NCI-H748 (cell line): ENCODE measurements at regions not wholly inside any gene's neighbourhood (a gene's known extent, or its start where the extent isn't known, plus 50 kb on each side); places are given as distances from the start of the nearest gene placed in this dataset.

Source experiments
- DNase-seq: peaks from one replicate; lab custom pipeline; 2025; ENCODE audit not compliant: unreplicated experiment; lab: John Stamatoyannopoulos, UW

DNA sequence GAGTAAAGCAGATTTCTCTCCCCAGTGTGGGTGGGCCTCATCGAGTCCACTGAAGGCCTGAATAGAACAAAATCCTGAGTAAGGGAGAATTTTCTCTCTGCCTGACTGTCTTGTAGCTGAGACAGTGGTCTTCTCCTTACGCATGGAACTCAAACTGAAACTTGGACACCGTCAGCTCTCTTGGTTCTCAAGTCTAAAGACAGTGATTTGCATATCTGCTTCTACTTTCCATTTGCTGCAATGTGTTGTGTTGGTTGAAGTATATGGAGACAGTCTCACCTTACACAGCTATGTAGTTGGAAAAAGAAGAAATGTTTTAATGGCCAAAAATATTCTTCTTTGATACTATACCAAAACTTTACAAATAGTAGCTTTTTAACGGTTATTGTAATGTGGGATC, 160.2 kb upstream of the LMNTD1 start:
- DNase-seq: no peak

DNA sequence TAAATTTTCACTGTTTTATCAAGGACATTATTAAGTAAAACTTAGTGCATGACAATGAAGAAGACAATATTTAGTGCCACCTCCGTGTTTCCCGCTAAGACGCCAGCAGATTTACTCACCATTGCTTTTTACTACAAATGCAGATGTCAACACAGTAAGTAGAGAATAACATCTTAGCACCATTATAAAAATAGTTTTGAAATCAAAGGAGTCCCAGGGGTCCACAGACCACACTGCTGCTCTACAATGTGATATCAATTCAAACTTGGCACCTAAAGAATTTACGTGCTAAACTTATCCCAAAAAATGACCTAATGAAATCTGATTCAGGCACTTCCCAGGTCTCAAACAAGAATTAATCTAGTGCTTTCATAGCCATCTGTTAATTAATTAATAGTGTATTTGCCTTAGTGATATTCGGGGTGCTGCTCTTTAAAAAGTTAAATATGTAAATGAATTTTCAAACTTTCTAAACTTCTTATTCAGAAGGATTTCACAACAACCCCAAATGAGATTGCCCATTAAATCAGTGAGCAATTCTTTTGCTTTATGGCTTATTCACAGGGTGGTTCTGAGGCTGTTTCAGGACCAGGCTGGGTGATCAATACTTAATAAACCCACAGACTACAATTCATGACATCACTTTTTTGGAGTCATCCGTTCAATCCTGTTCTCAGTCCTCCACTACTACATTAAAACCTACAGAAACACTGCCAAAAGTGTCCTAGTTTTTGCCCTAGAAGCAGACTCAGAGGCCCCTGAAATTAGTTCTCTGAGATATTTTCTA, 161.3 kb upstream of the LMNTD1 start:
- no peak for DNase-seq

DNA sequence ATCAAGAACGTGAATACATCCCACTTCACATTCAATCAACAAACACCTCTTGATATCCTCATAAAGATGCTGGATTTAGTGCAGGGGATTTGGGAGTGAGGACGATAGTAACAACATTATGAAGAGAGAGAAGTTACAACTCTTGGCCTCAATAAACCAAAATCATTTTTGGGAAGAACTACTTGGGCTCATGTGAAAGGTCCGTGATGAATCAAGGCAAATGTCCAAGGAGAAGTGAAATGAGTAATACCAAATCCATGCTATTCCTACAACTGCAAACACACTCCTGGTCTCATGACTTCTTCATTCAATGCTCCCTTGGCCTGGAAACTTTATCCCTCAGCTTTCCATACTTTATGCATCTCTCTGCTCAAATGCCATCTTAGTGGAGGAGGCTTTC, 162.0 kb upstream of the LMNTD1 start:
- no peak for DNase-seq

DNA sequence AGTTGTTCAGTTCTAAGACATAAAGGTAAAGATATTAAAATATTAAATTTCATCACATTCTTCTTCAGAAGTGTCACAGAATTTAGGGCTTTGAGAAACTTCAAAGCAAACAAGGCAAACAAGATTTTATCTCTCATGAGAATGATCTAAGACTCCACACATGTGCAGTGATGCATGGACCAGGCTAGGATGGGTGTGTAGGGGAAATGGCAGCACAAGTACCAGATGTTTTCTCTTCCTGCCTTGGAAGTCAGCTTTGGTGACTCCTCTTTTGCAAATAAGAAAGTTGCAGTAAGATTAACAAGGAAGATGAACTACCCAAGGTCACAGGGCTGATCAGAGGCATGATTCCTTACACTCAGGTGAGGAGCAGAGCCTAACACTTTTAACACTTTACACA, 163.8 kb upstream of the LMNTD1 start:
- no peak for DNase-seq

DNA sequence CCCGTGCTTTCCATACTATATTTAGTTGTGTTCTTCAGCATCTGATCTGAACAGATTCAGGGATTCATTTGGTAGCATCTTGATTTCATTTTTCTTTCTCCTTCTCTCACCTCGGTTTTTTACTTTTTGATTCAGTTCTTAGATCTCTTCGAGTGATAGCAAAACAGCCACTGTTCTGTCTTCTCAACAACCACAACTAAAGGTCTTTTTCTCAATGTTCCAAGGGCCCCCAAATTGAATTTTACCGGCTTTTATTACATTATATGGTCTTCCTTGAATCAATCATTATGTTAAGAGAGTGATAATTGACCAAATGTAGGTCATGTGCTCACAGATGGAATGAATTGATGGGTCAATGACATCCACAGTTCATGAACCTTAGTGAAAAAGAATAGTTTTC, 164.5 kb upstream of the LMNTD1 start:
- no peak for DNase-seq

DNA sequence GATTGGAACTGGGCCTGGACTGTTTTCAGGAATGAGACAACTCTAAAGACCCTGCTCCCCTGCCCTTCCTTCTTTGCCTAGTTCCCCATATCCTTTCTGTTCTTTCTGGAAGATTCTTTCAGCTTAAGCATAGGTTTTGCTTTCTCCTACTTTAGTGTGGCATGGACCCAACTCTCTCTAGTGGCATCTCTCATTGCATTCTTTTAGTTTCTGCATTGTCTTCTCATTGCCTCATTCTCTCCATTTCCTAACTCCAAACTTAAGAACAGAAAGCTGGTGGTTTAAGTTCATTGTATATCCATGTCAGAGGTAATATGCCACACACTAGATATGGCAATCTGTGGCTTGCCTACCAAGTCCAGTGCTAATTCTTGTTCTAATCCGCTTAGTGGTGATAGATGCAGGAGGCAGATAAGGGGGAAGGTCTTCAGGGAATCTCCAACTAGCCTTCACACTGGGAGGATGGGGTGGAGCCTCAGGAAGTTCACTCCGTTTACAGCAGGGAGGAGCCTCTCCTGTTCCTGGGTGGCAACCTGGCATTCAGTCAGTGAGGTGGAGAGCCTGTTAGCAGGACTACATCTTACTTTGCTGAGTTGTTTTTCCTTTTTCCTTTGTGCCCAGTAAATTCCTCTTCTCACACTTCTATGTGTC, 165.1 kb upstream of the LMNTD1 start:
- no peak for DNase-seq

DNA sequence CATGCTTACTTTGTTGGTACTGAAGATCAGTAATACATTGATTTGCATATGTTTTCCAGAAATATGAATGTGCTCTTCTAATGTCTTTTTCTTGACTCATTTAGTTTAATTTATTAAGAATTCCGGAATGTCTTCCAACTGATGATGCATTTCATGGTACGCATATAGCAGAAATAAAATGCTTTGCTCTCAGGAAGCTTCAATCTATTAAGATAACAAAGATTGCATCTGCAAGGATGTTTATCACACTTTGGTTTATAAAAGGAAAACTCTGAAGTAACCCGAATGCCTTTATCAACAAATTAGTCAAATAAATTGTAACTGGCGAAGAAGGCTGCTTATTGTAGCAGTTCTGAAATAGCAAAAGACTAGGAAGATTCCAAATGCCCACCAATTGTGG, 166.4 kb upstream of the LMNTD1 start:
- DNase-seq: no peak

DNA sequence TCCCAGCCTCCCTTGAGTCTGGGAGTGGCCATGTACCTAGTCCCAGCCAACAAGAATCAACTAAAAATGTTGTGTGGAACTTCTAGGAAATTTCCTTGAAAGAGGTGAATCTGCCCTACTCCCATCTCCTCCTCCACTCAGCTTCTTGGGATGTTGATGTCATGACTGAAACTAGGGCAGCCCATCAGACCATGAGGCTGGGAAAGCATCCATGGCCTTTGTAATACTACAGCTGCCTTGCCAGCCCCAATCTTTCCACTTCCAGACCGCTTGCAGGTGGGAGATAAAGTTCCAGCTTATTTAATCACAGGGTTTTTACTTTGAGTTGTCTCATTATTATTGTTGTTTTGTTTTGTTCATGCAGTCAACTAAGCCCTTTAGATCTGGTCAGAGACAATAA, 170.3 kb upstream of the LMNTD1 start:
- DNase-seq: no peak

DNA sequence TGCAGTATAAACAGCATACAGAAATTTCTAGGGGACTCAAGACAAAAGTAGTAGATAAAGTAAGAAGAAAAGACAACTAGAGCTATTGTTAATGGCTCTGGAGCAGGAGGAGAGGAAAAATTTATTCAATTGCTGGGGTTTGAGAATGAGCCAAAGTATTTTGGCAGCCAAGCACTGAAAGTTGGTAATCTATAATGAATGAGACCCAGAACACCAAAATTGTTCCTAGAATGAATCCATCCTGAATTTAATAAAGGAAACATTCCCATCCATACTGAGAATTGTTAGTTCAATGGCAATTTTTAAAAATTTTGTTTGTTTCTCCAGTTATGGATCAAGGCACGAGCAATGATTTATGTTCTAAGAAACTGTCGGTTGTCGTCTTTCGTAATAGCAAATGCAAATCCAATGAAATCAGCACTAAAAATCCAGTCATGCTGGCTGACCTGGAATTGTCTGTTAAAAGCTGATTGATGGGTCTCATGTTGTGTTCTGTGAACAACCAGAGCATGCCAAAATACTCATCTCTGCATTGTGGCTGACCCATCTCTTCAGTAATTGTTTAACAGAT, 170.9 kb upstream of the LMNTD1 start:
- no peak for DNase-seq

DNA sequence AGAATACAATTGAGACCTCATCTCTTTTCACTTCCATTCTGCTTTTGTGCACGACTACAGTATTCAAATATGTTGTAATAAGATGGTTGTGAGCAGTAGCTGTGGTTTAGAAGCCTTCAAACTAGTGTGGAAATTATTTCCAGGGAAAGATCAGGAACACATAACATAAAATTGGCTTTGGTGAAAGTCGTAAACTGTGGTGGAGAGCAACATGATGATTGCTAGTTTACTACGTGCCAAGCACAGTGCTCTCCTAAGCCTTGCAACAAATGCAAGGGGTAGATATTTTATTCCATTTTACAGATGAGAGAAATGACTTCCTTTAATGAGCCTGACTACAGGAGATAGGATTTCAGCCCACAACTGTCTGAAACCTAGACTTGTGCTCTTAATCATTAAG, 172.4 kb upstream of the LMNTD1 start:
- no peak for DNase-seq

DNA sequence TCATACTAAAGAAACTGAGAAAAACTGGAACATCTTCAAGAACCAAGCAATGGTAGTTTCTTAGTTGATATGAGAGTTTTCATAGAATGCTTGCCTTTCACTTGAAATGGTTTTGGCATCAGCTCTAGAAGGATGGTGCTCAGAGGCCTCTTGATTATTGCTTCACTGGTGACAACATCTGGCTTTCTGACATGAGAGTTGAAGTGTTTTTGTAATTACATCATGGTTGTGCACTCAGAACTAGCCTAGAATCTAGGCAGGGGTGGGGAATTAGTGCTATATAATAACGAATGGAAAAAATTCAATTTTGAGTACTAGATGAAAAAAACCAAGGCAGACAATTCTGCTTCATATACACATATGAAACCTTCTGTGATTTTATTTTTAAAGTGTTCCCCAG, 172.8 kb upstream of the LMNTD1 start:
- DNase-seq: no peak

DNA sequence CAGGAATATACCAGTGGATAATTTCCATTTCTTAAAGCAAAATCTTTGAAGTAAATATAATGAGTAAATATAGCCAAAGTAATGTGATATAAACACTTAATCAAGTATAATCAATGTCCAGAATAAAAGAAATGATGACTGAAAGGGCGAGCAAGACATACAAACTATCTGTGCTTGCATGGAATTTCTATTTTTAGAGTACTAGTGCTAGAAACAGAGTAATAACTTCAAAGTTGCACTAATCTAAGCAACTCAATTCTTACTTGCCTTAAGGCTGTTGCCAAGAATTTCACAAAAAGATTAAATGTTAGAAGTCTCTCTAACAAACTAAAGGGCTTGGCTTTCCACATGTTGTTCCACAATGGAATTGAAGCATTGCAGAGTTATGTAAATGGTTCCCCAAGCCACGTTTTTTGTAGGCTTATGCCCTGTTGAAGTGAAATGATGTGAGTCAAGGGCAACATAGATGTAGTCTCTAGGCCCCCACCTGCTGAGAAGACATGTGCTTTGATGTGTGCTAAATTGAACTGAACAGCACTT, 175.0 kb upstream of the LMNTD1 start:
- DNase-seq: no peak

DNA sequence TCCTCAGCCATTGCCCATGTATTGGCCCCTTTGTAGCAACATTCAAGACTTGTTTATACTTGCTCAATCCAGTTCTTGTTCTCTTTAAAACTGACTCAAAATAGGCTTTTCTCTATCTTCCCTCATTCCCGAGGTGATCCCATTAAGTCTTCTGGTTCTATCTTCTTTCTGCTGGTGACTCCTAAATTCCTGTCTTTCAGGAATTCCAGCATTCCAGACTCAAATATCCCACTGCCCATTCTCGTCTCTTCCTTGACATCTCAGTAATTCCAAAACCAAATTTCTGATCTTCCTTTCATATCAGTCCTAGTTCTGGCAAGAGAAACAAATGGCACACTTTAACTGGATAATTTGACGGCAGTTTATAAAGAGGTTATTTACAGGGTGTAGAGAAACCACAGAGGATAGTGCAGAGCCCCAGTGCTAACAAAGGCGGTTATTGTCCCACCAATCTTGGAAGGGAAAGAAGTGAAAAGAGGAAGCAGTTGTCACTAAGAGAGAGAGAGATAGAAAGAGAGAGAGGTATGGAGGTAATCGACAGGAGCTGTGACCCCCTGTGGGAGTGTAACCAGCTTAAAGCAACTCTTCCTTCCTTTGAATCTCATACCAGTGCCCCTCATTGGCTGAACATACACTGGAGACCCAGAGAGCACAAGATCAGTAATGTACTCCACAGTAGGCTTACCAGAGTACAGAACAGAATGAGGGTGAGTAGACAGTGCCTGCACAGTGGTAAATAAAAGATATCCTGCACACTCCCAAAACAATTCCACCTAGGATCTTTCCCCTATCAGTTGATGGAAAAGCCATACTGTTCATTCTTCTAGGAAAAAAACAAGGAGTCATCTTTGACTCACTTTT, 177.6 kb upstream of the LMNTD1 start:
- no peak for DNase-seq

DNA sequence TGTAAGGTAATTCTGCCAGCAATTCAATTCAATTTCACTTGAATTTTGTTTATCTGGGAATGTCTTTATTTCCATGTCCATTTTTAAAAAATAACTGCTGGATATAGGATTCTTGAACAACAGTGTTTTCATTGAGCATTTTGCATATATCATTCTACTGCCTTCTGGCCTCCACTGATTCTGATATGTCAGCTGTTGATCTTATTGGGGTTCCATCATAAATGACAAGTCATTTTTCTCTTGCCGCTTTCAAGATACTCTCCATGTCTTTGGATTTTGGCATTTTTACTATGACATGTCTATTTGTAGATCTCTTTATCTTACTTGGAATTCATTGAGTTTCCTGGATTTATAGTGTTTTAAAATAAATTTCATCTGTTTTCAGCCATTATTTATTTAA, 180.5 kb upstream of the LMNTD1 start:
- no peak for DNase-seq

DNA sequence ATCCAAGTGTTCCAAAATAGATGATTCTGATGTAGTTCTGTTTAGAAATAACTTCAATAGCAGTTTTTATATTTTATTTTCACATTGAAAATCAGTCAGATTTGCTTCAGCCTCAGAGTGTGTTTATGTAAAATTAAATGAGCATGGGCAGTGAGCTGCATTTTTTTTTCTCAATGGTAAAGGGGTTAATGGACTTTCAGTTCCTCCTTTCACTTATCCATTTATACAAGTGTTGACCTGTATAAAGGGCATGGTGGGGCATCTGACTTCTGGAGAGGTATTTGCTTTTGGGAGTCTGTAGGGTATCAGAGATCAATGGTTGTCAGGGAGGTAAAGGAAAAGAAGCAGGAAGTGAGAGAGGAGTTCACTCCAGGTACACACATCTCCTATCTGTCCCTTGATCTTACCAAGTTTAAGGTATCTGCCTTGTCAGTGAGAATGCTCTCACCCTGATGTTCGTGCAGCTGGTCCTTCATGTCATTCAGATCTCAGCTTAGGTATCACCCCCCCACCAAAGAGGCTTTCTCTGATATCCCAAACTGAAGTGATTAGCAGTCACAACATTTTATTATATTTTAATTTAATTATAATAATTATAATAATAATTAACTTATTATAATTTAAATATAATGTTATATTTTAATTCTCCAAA, 181.6 kb upstream of the LMNTD1 start:
- DNase-seq: no peak

DNA sequence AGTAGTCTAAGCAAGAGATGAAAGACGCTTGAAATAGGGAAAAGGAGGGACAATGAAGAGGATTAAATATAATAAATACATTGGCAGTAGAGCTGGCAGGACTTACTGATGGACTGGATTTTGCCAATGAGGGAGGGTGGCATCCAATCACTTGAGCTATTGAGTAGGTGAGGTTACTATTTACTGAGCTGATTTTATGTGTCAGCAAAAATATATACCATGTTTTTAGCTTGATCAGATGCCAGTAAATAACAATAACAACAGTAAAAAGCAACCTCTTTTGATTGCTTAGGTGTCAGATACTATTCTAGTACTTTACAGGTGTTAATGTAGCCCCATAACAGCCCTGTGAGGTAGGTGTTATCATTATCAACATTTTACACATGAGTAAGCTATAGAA, 187.5 kb upstream of the LMNTD1 start:
- no peak for DNase-seq

DNA sequence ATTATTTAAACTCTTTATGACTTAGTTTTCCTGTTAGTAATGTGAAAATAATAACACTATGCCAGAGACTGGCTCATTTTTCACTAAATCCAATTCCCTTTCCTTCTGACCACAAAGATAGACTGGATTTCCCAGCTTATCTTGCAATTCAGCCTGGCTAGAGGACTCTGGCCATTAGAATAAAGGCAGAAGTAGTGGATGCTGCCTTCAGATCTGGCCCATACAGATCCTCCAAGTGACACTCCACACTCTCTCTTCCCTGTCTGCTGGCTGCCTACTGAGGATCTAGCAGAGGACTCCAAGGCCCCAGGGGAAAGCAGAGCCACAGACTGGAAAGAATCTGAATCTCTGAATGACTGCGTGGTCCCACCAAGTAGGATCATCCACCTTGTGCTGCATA, 188.8 kb upstream of the LMNTD1 start:
- DNase-seq: no peak

DNA sequence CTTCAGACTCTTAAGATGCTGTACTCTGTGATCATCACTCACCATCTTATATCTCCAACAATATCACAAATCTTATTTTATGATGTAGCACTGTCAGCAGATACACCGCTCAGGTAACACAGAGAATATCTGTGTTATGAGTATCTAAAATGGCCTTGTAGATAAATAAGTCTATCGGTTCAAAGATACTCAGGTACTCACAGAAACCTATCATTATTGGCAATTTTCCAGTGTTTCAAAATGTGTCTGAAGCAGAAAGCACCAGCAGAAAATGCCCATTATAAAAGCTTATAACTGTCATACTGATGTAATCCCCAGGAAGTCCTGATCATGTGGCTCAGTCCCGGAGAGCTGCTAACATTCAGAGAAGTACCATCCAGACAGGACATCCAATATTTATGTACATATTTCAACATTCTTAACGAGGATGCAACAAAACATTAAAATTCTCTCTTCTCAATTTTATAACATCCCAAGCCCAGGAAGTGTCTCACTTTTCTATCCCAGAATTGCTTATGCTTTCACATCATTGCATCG, 190.7 kb upstream of the LMNTD1 start:
- DNase-seq: no peak

DNA sequence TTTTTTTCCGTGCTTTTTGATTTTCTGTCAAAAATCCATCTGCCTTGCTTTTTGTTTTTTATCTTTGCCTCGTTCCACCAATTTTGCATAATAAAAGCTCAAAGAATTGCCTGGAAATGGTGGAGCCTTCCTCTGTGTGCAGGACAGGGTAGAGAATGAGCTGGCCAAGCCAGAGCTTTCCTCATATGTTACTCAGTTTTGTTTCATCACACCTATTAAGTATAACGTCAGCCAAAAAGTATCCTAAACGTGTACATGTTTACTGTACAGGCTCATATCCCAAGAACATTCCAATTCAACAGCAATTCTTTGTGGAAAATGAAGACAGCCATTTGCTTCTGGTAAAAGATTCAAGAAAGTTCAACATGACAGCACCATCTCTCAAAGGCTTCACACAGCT, 191.2 kb upstream of the LMNTD1 start:
- no peak for DNase-seq

DNA sequence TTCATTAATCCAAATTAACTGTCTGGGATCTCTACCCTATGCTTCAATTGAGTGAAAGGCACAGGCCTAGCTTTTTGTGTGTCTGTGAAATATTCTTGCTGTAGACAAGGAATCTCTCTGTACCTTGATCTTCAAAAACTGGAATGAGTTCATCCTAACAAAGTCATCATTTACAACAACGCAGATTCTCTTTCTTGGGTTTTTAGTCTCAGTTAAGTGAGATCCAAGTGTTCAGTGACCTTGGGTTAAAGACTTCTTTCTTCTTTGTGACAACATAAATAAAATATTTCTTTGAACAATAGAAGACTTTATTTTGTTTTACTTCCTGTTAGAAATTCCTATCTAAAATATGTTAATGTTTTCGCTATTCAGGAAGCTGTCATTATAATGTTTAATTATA, 192.2 kb upstream of the LMNTD1 start:
- no peak for DNase-seq

DNA sequence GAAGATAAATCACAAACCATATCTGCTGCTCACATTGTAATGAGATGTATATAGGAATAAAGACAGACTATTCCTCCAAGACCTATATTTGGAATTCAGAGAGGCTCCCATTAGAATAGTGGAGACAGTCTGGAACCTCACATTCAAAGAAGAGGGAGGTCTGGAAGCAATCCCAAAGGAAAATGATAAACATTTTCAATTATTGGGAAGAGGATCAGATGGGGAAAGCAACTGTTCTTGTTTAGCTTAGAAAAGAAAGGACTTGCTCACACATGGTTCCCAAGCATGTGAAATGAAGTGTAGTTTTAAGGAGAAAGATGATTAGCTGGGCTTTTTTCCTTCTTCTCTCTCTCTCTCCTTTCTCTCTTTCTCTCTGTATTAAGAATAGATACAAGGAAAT, 193.0 kb upstream of the LMNTD1 start:
- no peak for DNase-seq
